GM12878 (cell line): ENCODE measurements at regions not wholly inside any gene's neighbourhood (a gene's known extent, or its start where the extent isn't known, plus 50 kb on each side); places are given as distances from the start of the nearest gene placed in this dataset.

Source experiments
- ATAC-seq: fragments of 200-7000 bp; cut with Tn5 transposase; 3 replicates; pipeline ENCODE4 v1.9.1; 2020; ENCODE audit warnings: mild to moderate bottlenecking, moderate library complexity
- BruUV-seq: library from RNA; stranded (reverse); fragments of 400-500 nt; replicated peaks from 2 replicates; lab custom pipeline; 2021; lab: Mats Ljungman, UMichigan
- CTCF ChIA-PET: fragments of 300-600 bp; sonication (Branson Sonifier 250); formaldehyde crosslinking; extraction: SDS; loops from one replicate; lab custom pipeline; 2021; ENCODE audit warnings: inconsistent platforms; lab: Yijun Ruan, JAX
- POLR2A ChIA-PET: fragments of 350-600 bp; formaldehyde crosslinking; extraction: SDS; loops from one replicate; lab custom pipeline; 2021; ENCODE audit warnings: inconsistent platforms; lab: Charles Lee
- RAD21 ChIA-PET: fragments of 300-600 bp; sonication (Branson Sonifier 250); formaldehyde crosslinking; loops from one replicate; lab custom pipeline; 2023; ENCODE audit warnings: antibody characterized with exemption; ENCODE audit not compliant: unreplicated experiment; lab: Charles Lee
- SMC1A ChIA-PET: fragments of 300-600 bp; sonication (Branson Sonifier 250); formaldehyde crosslinking; loops from one replicate; lab custom pipeline; 2023; ENCODE audit not compliant: unreplicated experiment, uncharacterized antibody; lab: Charles Lee
- DNase-seq: peaks from one replicate; pipeline ENCODE4 v3.0.0-alpha.2; 2011; ENCODE audit warnings: low read depth, low spot score
- FAIRE-seq: peaks from 3 replicates; lab custom pipeline; 2011; peaks lifted over from hg19 to GRCh38; lab: Jason Lieb, UNC
- H2AFZ ChIP-seq: 2 replicates; pipeline ENCODE4 v1.6.0; 2011; ENCODE audit warnings: low read depth, low read length, control low read depth; ENCODE audit not compliant: control insufficient read depth
- H3K27ac ChIP-seq: 2 replicates; pipeline ENCODE4 v1.5.1; 2011; ENCODE audit warnings: control low read depth; ENCODE audit not compliant: control insufficient read depth, insufficient read depth
- H3K27me3 ChIP-seq, 2 experiments: replicated peaks in 1 of 2; 2 replicates each; pipeline versions ENCODE4 v1.6.0 to v1.6.1; 2011; ENCODE audit warnings: low read length in 1 of 2; ENCODE audit not compliant: control insufficient read depth in 2 of 2, insufficient read depth in 2 of 2
- H3K36me3 ChIP-seq, 2 experiments: 2 replicates each; pipeline ENCODE4 v1.5.1; 2011; ENCODE audit warnings: low read length in 1 of 2; ENCODE audit not compliant: control insufficient read depth in 2 of 2, insufficient read depth in 2 of 2
- H3K4me1 ChIP-seq: 2 replicates; pipeline ENCODE4 v1.6.1; 2011; ENCODE audit warnings: mild to moderate bottlenecking, low read length, moderate library complexity, mixed read lengths; ENCODE audit not compliant: control insufficient read depth, insufficient read depth
- H3K4me2 ChIP-seq: 2 replicates; pipeline ENCODE4 v1.6.0; 2011; ENCODE audit warnings: control low read depth; ENCODE audit not compliant: control insufficient read depth, insufficient read depth
- H3K4me3 ChIP-seq: fragments of 200-600 bp; sonication (generic); 2 replicates; pipeline ENCODE4 v1.5.1; 2016
- H3K79me2 ChIP-seq: 2 replicates; pipeline ENCODE4 v1.6.0; 2011; ENCODE audit warnings: low read length; ENCODE audit not compliant: control insufficient read depth, insufficient read depth
- H3K9ac ChIP-seq: 2 replicates; pipeline ENCODE4 v1.8.0; 2011; ENCODE audit warnings: low read length, control low read depth, mixed read lengths; ENCODE audit not compliant: control insufficient read depth, insufficient read depth
- H3K9me3 ChIP-seq: replicated peaks from 3 replicates; pipeline ENCODE4 v1.5.1; 2011; ENCODE audit warnings: mild to moderate bottlenecking, low read length; ENCODE audit not compliant: control insufficient read depth, insufficient read depth
- H4K20me1 ChIP-seq: 2 replicates; pipeline ENCODE4 v1.6.0; 2011; ENCODE audit not compliant: control insufficient read depth, insufficient read depth
- HCFC1 ChIP-seq: fragments of 150-350 bp; IDR thresholded peaks from 2 replicates; pipeline ENCODE4 v1.6.1; 2014; ENCODE audit warnings: low read length
- IRF5 ChIP-seq: fragments of 450-650 bp; IDR thresholded peaks from 2 replicates; pipeline ENCODE4 v1.6.1; 2017; ENCODE audit warnings: borderline replicate concordance
- RB1 ChIP-seq: fragments of 450-650 bp; formaldehyde crosslinking; IDR thresholded peaks from 2 replicates; pipeline ENCODE4 v1.6.1; 2017; ENCODE audit warnings: mild to moderate bottlenecking, borderline replicate concordance
- RFX5 ChIP-seq: IDR thresholded peaks from 2 replicates; pipeline ENCODE4 v1.6.1; 2011; ENCODE audit warnings: low read depth, low read length, improper control_type of control experiment
- SIN3A ChIP-seq: IDR thresholded peaks from 2 replicates; pipeline ENCODE4 v1.6.1; 2012; ENCODE audit warnings: low read depth, low read length, improper control_type of control experiment
- TCF12 ChIP-seq: IDR thresholded peaks from 2 replicates; pipeline ENCODE4 v1.6.1; 2011; ENCODE audit warnings: low read depth, mild to moderate bottlenecking, low read length
- WGBS: methylation state at CpG from one replicate; pipeline ENCODE4 v1.1.6; 2016; ENCODE audit warnings: low lambda C conversion rate; ENCODE audit not compliant: insufficient replicate concordance, insufficient coverage; ENCODE audit errors: missing lambda C conversion rate; 5-methylcytosine and 5-hydroxymethylcytosine counted together
- in situ Hi-C: fragments of 300-500 bp; cut with MboI; formaldehyde crosslinking; loops from 9 replicates; pipeline ENCODE4 v1.14.3; 2018; ENCODE audit warnings: mixed read lengths
- intact Hi-C: fragments of 100-400 bp; cut with micrococcal nuclease; formaldehyde crosslinking; loops from one replicate; pipeline ENCODE4 v1.14.2; 2022; ENCODE audit not compliant: unreplicated experiment
- TF ChIP-seq, protein P1 (sequence below): IDR thresholded peaks from 2 replicates; pipeline ENCODE4 v1.6.1; 2012; ENCODE audit warnings: low read length, inconsistent platforms

GRCh38 chr1:112790920-112791722, 76.0 kb upstream of the PPM1J start:
- WGBS: 79% methylated on average over 10 of the region's 10 CpGs
- ChIA-PET CTCF (interaction anchor here (1.0 kb wide), 1 partner anchor 51 kb away, joined by 4 read pairs; no protein-coding TSS in a partner anchor), RAD21 (no interaction called here), POLR2A (interaction anchor here (1.0 kb wide), 1 partner anchor 76 kb away, joined by 3 read pairs; the partner anchor contains the start of gene PPM1J), SMC1A (no interaction called here)
- TF ChIP-seq HCFC1: no peak
- TF ChIP-seq TCF12: no peak
- TF ChIP-seq, protein P1, sequence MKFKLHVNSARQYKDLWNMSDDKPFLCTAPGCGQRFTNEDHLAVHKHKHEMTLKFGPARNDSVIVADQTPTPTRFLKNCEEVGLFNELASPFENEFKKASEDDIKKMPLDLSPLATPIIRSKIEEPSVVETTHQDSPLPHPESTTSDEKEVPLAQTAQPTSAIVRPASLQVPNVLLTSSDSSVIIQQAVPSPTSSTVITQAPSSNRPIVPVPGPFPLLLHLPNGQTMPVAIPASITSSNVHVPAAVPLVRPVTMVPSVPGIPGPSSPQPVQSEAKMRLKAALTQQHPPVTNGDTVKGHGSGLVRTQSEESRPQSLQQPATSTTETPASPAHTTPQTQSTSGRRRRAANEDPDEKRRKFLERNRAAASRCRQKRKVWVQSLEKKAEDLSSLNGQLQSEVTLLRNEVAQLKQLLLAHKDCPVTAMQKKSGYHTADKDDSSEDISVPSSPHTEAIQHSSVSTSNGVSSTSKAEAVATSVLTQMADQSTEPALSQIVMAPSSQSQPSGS: no peak
- TF ChIP-seq SIN3A: no peak
- no peak for TF ChIP-seq IRF5
- TF ChIP-seq RB1: no peak
- no peak for TF ChIP-seq RFX5
- Histone ChIP-seq H3K36me3 (no peaks in the 10 kb centered on the region), H3K27ac (no peak overlapping the region), H3K9ac (no peak overlapping the region), H3K4me2 (no peak overlapping the region), H4K20me1 (no peaks in the 10 kb centered on the region), H3K79me2 (no peaks in the 10 kb centered on the region), H3K4me3 (no peak overlapping the region), H2AFZ (no peak overlapping the region), H3K4me1 (peaks cover 11% of the 10 kb centered on the region), H3K9me3 (no peaks in the 10 kb centered on the region), H3K27me3 (no peaks in the 10 kb centered on the region)
- BruUV-seq: no TSS peak
- ATAC-seq (no peak), FAIRE-seq (no peak), DNase-seq (no peak)
- in situ Hi-C loops: no loop called here
- intact Hi-C loops: no loop called here
